ENCODE measurements at regions not wholly inside any gene's neighbourhood (a gene's known extent, or its start where the extent isn't known, plus 50 kb on each side); places are given as distances from the start of the nearest gene placed in this dataset.
"Not testable (repeated sequence)": the region's sequence is repeated elsewhere in the genome, so short reads cannot be mapped to it uniquely, and the experiment has no call there.

DNA sequence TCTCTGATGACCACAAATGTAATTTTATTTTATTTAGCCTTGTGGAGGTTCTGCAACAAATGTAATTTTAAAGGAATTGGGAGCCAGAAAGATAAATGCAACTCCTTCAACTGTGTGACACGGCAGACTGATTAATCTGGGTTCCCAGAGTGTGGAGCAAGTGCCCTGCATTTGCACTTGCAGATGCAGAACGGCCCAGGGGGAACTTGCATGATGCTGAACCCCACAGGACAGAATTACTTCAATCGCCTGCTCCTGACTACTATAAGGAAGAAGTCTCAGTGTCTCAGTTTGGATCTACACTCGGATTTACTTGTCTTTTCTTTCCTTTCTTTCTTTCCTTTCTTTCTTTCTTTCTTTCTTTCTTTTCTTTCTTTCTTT, 107.2 kb upstream of the ACBD5 start:
- H3K27ac ChIP-seq (ENCODE audit: low read length); H3K9ac ChIP-seq (ENCODE audit: low read length in 2 of 2); H3K9me3 ChIP-seq (ENCODE audit: control insufficient read depth in 2 of 2, low read length in 2 of 2); H3K4me1 ChIP-seq (ENCODE audit: control insufficient read depth, insufficient read depth, low read length); H3K27me3 ChIP-seq (ENCODE audit: control insufficient read depth in 1 of 2, insufficient read depth in 2 of 2, low read length in 2 of 2); H3K4me3 ChIP-seq (ENCODE audit: low read length in 2 of 2); H3K36me3 ChIP-seq (ENCODE audit: control insufficient read depth in 2 of 2, insufficient read depth in 2 of 2, low read length in 2 of 2): not testable (repeated sequence)

DNA sequence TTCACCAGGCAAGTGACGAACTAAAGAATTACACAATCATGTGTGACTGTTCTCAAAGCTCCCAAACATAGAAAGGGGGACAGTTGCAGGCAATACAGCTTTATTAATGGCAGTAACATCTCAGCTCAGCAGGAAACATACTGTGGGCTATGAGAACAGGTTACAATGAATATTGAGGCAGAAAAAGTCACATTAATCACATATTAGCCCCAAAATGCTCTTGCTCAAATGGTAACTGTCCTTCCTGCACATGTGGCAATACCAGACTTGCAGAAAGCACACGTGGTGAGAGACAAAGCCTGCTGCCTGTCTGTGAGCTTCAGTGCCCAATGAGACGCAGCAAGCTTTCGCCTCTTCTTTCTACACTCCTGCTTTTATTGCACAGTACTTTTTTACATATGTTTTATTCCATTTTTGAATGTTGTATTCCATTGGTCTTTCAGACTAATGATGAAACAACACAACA, 104.9 kb upstream of the ACBD5 start:
- H3K27ac ChIP-seq (ENCODE audit: low read length): no peak overlapping the region
- H3K36me3 ChIP-seq (ENCODE audit: control insufficient read depth in 2 of 2, insufficient read depth in 2 of 2, low read length in 2 of 2): no peaks in the 10 kb centered on the region
- H3K27me3 ChIP-seq (ENCODE audit: control insufficient read depth in 1 of 2, insufficient read depth in 2 of 2, low read length in 2 of 2): no peaks in the 10 kb centered on the region
- no peaks in the 10 kb centered on the region for H3K4me1 ChIP-seq (ENCODE audit: control insufficient read depth, insufficient read depth, low read length)
- no peak overlapping the region for H3K9ac ChIP-seq (ENCODE audit: low read length in 2 of 2)
- H3K4me3 ChIP-seq (ENCODE audit: low read length in 2 of 2): no peak overlapping the region
- H3K9me3 ChIP-seq (ENCODE audit: control insufficient read depth in 2 of 2, low read length in 2 of 2): no peaks in the 10 kb centered on the region

GRCh38 chr10:27344568-27345454, 104.2 kb upstream of the ACBD5 start:
- Histone ChIP-seq H3K9ac (ENCODE audit: low read length in 2 of 2) (no peak overlapping the region), H3K4me3 (ENCODE audit: low read length in 2 of 2) (no peak overlapping the region), H3K27me3 (ENCODE audit: control insufficient read depth in 1 of 2, insufficient read depth in 2 of 2, low read length in 2 of 2) (no peaks in the 10 kb centered on the region), H3K36me3 (ENCODE audit: control insufficient read depth in 2 of 2, insufficient read depth in 2 of 2, low read length in 2 of 2) (no peaks in the 10 kb centered on the region), H3K9me3 (ENCODE audit: control insufficient read depth in 2 of 2, low read length in 2 of 2) (no peaks in the 10 kb centered on the region), H3K27ac (ENCODE audit: low read length) (no peak overlapping the region), H3K4me1 (ENCODE audit: control insufficient read depth, insufficient read depth, low read length) (no peaks in the 10 kb centered on the region)

DNA sequence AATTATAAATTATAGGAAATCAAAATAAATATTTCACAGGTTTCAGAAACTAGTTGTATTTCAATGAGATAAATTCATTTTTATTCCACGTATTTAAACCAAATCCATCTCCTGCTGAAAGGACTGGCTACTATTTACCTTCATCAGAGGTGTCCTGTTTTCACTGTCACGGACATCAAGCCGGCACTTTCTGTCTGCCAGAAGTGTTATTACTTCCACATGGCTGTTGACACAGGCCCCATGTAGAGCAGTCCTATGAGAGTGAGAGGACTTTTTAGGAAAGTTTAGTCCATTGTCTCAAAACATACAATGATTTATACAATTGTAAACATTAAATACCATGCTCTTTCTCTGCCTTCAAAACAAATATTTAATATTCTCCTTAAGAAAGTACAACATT, 100.4 kb upstream of the ACBD5 start:
- no peak overlapping the region for H3K27ac ChIP-seq (ENCODE audit: low read length)
- no peak overlapping the region for H3K4me3 ChIP-seq (ENCODE audit: low read length in 2 of 2)
- H3K27me3 ChIP-seq (ENCODE audit: control insufficient read depth in 1 of 2, insufficient read depth in 2 of 2, low read length in 2 of 2): no peaks in the 10 kb centered on the region
- no peaks in the 10 kb centered on the region for H3K36me3 ChIP-seq (ENCODE audit: control insufficient read depth in 2 of 2, insufficient read depth in 2 of 2, low read length in 2 of 2)
- H3K9me3 ChIP-seq (ENCODE audit: control insufficient read depth in 2 of 2, low read length in 2 of 2): no peaks in the 10 kb centered on the region
- no peaks in the 10 kb centered on the region for H3K4me1 ChIP-seq (ENCODE audit: control insufficient read depth, insufficient read depth, low read length)
- no peak overlapping the region for H3K9ac ChIP-seq (ENCODE audit: low read length in 2 of 2)

- H3K4me3 ChIP-seq (ENCODE audit: low read length in 2 of 2); H3K9me3 ChIP-seq (ENCODE audit: control insufficient read depth in 2 of 2, low read length in 2 of 2); H3K4me1 ChIP-seq (ENCODE audit: control insufficient read depth, insufficient read depth, low read length); H3K9ac ChIP-seq (ENCODE audit: low read length in 2 of 2); H3K36me3 ChIP-seq (ENCODE audit: control insufficient read depth in 2 of 2, insufficient read depth in 2 of 2, low read length in 2 of 2); H3K27me3 ChIP-seq (ENCODE audit: control insufficient read depth in 1 of 2, insufficient read depth in 2 of 2, low read length in 2 of 2); H3K27ac ChIP-seq (ENCODE audit: low read length): not testable (repeated sequence)
Observed at GRCh38 chr10:27335246-27335645, 94.6 kb upstream of the ACBD5 start.

GRCh38 chr10:27330074-27330473, 89.5 kb upstream of the ACBD5 start:
- Histone ChIP-seq H3K36me3 (ENCODE audit: control insufficient read depth in 2 of 2, insufficient read depth in 2 of 2, low read length in 2 of 2) (no peaks in the 10 kb centered on the region), H3K27me3 (ENCODE audit: control insufficient read depth in 1 of 2, insufficient read depth in 2 of 2, low read length in 2 of 2) (no peaks in the 10 kb centered on the region), H3K4me1 (ENCODE audit: control insufficient read depth, insufficient read depth, low read length) (no peaks in the 10 kb centered on the region), H3K4me3 (ENCODE audit: low read length in 2 of 2) (no peak overlapping the region), H3K9me3 (ENCODE audit: control insufficient read depth in 2 of 2, low read length in 2 of 2) (no peaks in the 10 kb centered on the region), H3K27ac (ENCODE audit: low read length) (no peak overlapping the region), H3K9ac (ENCODE audit: low read length in 2 of 2) (no peak overlapping the region)

- Histone ChIP-seq H3K9me3 (ENCODE audit: control insufficient read depth in 2 of 2, low read length in 2 of 2) (no peaks in the 10 kb centered on the region), H3K27ac (ENCODE audit: low read length) (no peak overlapping the region), H3K4me1 (ENCODE audit: control insufficient read depth, insufficient read depth, low read length) (no peaks in the 10 kb centered on the region), H3K9ac (ENCODE audit: low read length in 2 of 2) (no peak overlapping the region), H3K4me3 (ENCODE audit: low read length in 2 of 2) (no peak overlapping the region), H3K36me3 (ENCODE audit: control insufficient read depth in 2 of 2, insufficient read depth in 2 of 2, low read length in 2 of 2) (no peaks in the 10 kb centered on the region), H3K27me3 (ENCODE audit: control insufficient read depth in 1 of 2, insufficient read depth in 2 of 2, low read length in 2 of 2) (no peaks in the 10 kb centered on the region)
Observed at GRCh38 chr10:27328946-27329345, 88.3 kb upstream of the ACBD5 start.

GRCh38 chr10:27326748-27327147, 86.2 kb upstream of the ACBD5 start:
- not testable (repeated sequence) for H3K27me3 ChIP-seq (ENCODE audit: control insufficient read depth in 1 of 2, insufficient read depth in 2 of 2, low read length in 2 of 2); H3K4me1 ChIP-seq (ENCODE audit: control insufficient read depth, insufficient read depth, low read length); H3K27ac ChIP-seq (ENCODE audit: low read length); H3K4me3 ChIP-seq (ENCODE audit: low read length in 2 of 2); H3K36me3 ChIP-seq (ENCODE audit: control insufficient read depth in 2 of 2, insufficient read depth in 2 of 2, low read length in 2 of 2); H3K9me3 ChIP-seq (ENCODE audit: control insufficient read depth in 2 of 2, low read length in 2 of 2); H3K9ac ChIP-seq (ENCODE audit: low read length in 2 of 2)

DNA sequence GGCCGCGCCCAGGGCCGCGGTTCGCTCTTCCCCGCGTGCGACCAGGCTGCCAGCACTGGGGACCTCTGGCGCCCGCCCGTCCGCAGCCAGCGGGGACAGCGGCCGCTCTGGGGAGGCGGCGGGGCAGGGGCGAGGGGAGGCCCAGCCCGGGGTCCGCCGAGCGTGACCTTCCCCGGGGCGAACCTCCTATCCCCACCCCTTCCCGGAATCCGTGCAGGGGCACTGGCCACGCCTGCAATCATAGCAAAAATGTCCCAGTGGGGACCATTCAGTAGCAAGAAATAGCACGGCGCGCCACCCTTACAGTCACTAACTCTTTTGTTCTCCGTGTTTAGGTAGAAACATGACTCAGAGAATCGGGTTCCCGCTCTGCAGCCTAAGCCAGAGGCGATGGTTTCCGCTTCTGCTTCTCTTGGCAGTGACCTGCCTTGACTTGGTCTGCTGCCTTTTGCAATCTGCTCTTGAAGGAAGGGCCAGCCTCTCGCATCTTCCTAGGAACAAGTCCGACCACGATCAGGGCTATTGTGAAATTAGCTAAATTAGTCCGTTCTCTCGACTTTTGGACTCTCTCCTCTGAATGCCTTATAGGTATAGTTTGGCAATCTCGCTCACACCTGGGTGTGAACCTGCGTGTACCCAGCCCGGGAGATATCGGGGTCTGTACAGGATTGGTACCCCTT, 79.3 kb upstream of the ACBD5 start:
- no peak overlapping the region for H3K27ac ChIP-seq (ENCODE audit: low read length)
- H3K36me3 ChIP-seq (ENCODE audit: control insufficient read depth in 2 of 2, insufficient read depth in 2 of 2, low read length in 2 of 2): no peaks in the 10 kb centered on the region
- H3K4me3 ChIP-seq (ENCODE audit: low read length in 2 of 2): no peak overlapping the region
- no peaks in the 10 kb centered on the region for H3K4me1 ChIP-seq (ENCODE audit: control insufficient read depth, insufficient read depth, low read length)
- peaks cover 0 to 13% of the 10 kb centered on the region in 2 donors for H3K27me3 ChIP-seq (ENCODE audit: control insufficient read depth in 1 of 2, insufficient read depth in 2 of 2, low read length in 2 of 2)
- H3K9ac ChIP-seq (ENCODE audit: low read length in 2 of 2): no peak overlapping the region
- no peaks in the 10 kb centered on the region for H3K9me3 ChIP-seq (ENCODE audit: control insufficient read depth in 2 of 2, low read length in 2 of 2)

- not testable (repeated sequence) for H3K9me3 ChIP-seq (ENCODE audit: control insufficient read depth in 2 of 2, low read length in 2 of 2); H3K4me3 ChIP-seq (ENCODE audit: low read length in 2 of 2); H3K27ac ChIP-seq (ENCODE audit: low read length); H3K4me1 ChIP-seq (ENCODE audit: control insufficient read depth, insufficient read depth, low read length); H3K9ac ChIP-seq (ENCODE audit: low read length in 2 of 2); H3K36me3 ChIP-seq (ENCODE audit: control insufficient read depth in 2 of 2, insufficient read depth in 2 of 2, low read length in 2 of 2)
- H3K27me3 ChIP-seq (ENCODE audit: control insufficient read depth in 1 of 2, insufficient read depth in 2 of 2, low read length in 2 of 2): peaks cover 0 to 13% of the 10 kb centered on the region in 2 donors
Observed at GRCh38 chr10:27319139-27319538, 78.5 kb upstream of the ACBD5 start.

DNA sequence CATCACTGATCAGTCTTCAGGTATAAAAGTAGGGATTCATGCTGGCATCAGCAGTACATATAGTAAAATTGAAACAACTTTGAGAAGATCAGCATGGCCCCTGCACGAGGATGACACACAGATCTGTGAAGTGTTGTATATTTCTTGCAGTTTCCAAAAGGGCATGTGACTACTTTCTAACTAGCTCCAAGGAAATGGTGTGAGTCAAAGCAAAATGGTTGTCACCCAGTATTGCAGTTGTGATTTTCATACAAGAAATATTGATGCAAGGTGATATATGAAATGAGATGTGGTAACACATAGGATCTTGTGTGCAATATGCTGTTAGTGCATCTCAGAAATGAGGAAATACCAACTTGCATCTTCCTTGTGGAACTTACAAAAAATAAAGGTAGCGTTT, 74.5 kb upstream of the ACBD5 start:
- H3K4me1 ChIP-seq (ENCODE audit: control insufficient read depth, insufficient read depth, low read length); H3K27ac ChIP-seq (ENCODE audit: low read length); H3K4me3 ChIP-seq (ENCODE audit: low read length in 2 of 2); H3K9ac ChIP-seq (ENCODE audit: low read length in 2 of 2); H3K36me3 ChIP-seq (ENCODE audit: control insufficient read depth in 2 of 2, insufficient read depth in 2 of 2, low read length in 2 of 2); H3K9me3 ChIP-seq (ENCODE audit: control insufficient read depth in 2 of 2, low read length in 2 of 2): not testable (repeated sequence)
- peaks cover 0 to 10% of the 10 kb centered on the region in 2 donors for H3K27me3 ChIP-seq (ENCODE audit: control insufficient read depth in 1 of 2, insufficient read depth in 2 of 2, low read length in 2 of 2)
